ENCODE measurements at regions not wholly inside any gene's neighbourhood (a gene's known extent, or its start where the extent isn't known, plus 50 kb on each side); places are given as distances from the start of the nearest gene placed in this dataset.

- no peak for DNase-seq (ENCODE audit: low read depth)
Measured at GRCh38 chrX:138037548-138037947, 471.6 kb downstream of the ZIC3 start.

GRCh38 chrX:138057883-138058282 is 492.0 kb downstream of the ZIC3 start:
- no peak overlapping the region for H3K4me3 ChIP-seq (ENCODE audit: low read depth, low read length)
- TF ChIP-seq CTCF (IDR thresholded peaks at IDR 0.05; ENCODE audit: low read depth, low read length): no peak
- no peak for TF ChIP-seq MAX (IDR thresholded peaks at IDR 0.05; ENCODE audit: low read depth, low read length)
- DNase-seq (ENCODE audit: low read depth): no peak

More at GRCh38 chrX:138037548-138037947, 471.6 kb downstream of the ZIC3 start:
- TF ChIP-seq MYC (IDR thresholded peaks at IDR 0.05; ENCODE audit: low read depth, low read length): no peak
- no peak for TF ChIP-seq POLR2A (IDR thresholded peaks at IDR 0.05; ENCODE audit: extremely low read depth, insufficient read length)
- TF ChIP-seq CTCF (IDR thresholded peaks at IDR 0.05; ENCODE audit: low read depth, low read length): no peak
- TF ChIP-seq MAX (IDR thresholded peaks at IDR 0.05; ENCODE audit: low read depth, low read length): no peak
- no peak overlapping the region for H3K4me3 ChIP-seq (ENCODE audit: low read depth, low read length)

- no peak overlapping the region for H3K4me3 ChIP-seq (ENCODE audit: low read depth, low read length)
- DNase-seq (ENCODE audit: low read depth): no peak
- TF ChIP-seq MYC (IDR thresholded peaks at IDR 0.05; ENCODE audit: low read depth, low read length) (no peak), POLR2A (IDR thresholded peaks at IDR 0.05; ENCODE audit: extremely low read depth, insufficient read length) (no peak), MAX (IDR thresholded peaks at IDR 0.05; ENCODE audit: low read depth, low read length) (no peak), CTCF (IDR thresholded peaks at IDR 0.05; ENCODE audit: low read depth, low read length) (no peak)
Measured at GRCh38 chrX:138058931-138059330, 493.0 kb downstream of the ZIC3 start.

GRCh38 chrX:138067415-138067814 is 501.5 kb downstream of the ZIC3 start:
- no peak for TF ChIP-seq CTCF (IDR thresholded peaks at IDR 0.05; ENCODE audit: low read depth, low read length)
- no peak for TF ChIP-seq MYC (IDR thresholded peaks at IDR 0.05; ENCODE audit: low read depth, low read length)
- TF ChIP-seq MAX (IDR thresholded peaks at IDR 0.05; ENCODE audit: low read depth, low read length): no peak
- TF ChIP-seq POLR2A (IDR thresholded peaks at IDR 0.05; ENCODE audit: extremely low read depth, insufficient read length): no peak
- H3K4me3 ChIP-seq (ENCODE audit: low read depth, low read length): no peak overlapping the region
- DNase-seq (ENCODE audit: low read depth): no peak

GRCh38 chrX:138073626-138074025 is 507.7 kb downstream of the ZIC3 start:
- H3K4me3 ChIP-seq (ENCODE audit: low read depth, low read length): no peak overlapping the region
- TF ChIP-seq POLR2A (IDR thresholded peaks at IDR 0.05; ENCODE audit: extremely low read depth, insufficient read length) (no peak), CTCF (IDR thresholded peaks at IDR 0.05; ENCODE audit: low read depth, low read length) (no peak), MAX (IDR thresholded peaks at IDR 0.05; ENCODE audit: low read depth, low read length) (no peak), MYC (IDR thresholded peaks at IDR 0.05; ENCODE audit: low read depth, low read length) (no peak)
- no peak for DNase-seq (ENCODE audit: low read depth)

- no peak for DNase-seq (ENCODE audit: low read depth)
- TF ChIP-seq CTCF (IDR thresholded peaks at IDR 0.05; ENCODE audit: low read depth, low read length) (no peak), MYC (IDR thresholded peaks at IDR 0.05; ENCODE audit: low read depth, low read length) (no peak), POLR2A (IDR thresholded peaks at IDR 0.05; ENCODE audit: extremely low read depth, insufficient read length) (no peak), MAX (IDR thresholded peaks at IDR 0.05; ENCODE audit: low read depth, low read length) (no peak)
- H3K4me3 ChIP-seq (ENCODE audit: low read depth, low read length): no peak overlapping the region
Measured at GRCh38 chrX:138082251-138082650, 516.3 kb downstream of the ZIC3 start.

Data from NB4 (cell line).